OCI-LY3 (cell line): ENCODE measurements at regions not wholly inside any gene's neighbourhood (a gene's known extent, or its start where the extent isn't known, plus 50 kb on each side); places are given as distances from the start of the nearest gene placed in this dataset.

Source experiments
- EZH2phosphoT487 ChIP-seq: fragments of 200-600 bp; shearing (Covaris generic); IDR thresholded peaks from 2 replicates; pipeline ENCODE4 v1.6.1; 2018; ENCODE audit warnings: antibody characterized with exemption, mixed run types, low read depth
- TF ChIP-seq, protein P1 (sequence below): fragments of 200-600, 300-600 bp; sonication (generic); IDR thresholded peaks from 2 replicates; pipeline ENCODE4 v1.5.1; 2014; ENCODE audit warnings: antibody characterized with exemption, low read length, low read depth

- TF ChIP-seq, protein P1, sequence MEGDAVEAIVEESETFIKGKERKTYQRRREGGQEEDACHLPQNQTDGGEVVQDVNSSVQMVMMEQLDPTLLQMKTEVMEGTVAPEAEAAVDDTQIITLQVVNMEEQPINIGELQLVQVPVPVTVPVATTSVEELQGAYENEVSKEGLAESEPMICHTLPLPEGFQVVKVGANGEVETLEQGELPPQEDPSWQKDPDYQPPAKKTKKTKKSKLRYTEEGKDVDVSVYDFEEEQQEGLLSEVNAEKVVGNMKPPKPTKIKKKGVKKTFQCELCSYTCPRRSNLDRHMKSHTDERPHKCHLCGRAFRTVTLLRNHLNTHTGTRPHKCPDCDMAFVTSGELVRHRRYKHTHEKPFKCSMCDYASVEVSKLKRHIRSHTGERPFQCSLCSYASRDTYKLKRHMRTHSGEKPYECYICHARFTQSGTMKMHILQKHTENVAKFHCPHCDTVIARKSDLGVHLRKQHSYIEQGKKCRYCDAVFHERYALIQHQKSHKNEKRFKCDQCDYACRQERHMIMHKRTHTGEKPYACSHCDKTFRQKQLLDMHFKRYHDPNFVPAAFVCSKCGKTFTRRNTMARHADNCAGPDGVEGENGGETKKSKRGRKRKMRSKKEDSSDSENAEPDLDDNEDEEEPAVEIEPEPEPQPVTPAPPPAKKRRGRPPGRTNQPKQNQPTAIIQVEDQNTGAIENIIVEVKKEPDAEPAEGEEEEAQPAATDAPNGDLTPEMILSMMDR = no peak
- no peak for TF ChIP-seq EZH2phosphoT487
These were observed 454.0 kb upstream of the RBMS3 start for GRCh38 chr3:28826840-28827239.
